Neuron (in vitro differentiated cells): ENCODE measurements at regions not wholly inside any gene's neighbourhood (a gene's known extent, or its start where the extent isn't known, plus 50 kb on each side); places are given as distances from the start of the nearest gene placed in this dataset.

Experiments used
- H2AFZ ChIP-seq: one replicate; pipeline ENCODE4 v1.6.1; 2013; ENCODE audit warnings: low read depth, mild to moderate bottlenecking, inconsistent platforms, low read length, moderate library complexity
- H3K27me3 ChIP-seq: one replicate; pipeline ENCODE4 v1.6.1; 2013; ENCODE audit warnings: low read length; ENCODE audit not compliant: insufficient read depth
- H3K36me3 ChIP-seq: one replicate; pipeline ENCODE4 v1.6.1; 2013; ENCODE audit warnings: low read length; ENCODE audit not compliant: insufficient read depth
- H3K4me1 ChIP-seq: one replicate; pipeline ENCODE4 v1.6.1; 2013; ENCODE audit warnings: low read length; ENCODE audit not compliant: insufficient read depth
- H3K4me3 ChIP-seq: 2 replicates; pipeline ENCODE4 v1.5.1; 2013; ENCODE audit warnings: mild to moderate bottlenecking, low read length, moderate library complexity
- H3K9me3 ChIP-seq: one replicate; pipeline ENCODE4 v1.6.1; 2013; ENCODE audit warnings: low read length

GRCh38 chr11:92633820-92634219 lies 335.6 kb upstream of the MTNR1B start:
- no peak overlapping the region for H3K4me3 ChIP-seq
- peaks cover 32% of the 10 kb centered on the region for H3K4me1 ChIP-seq
- H3K9me3 ChIP-seq: no peaks in the 10 kb centered on the region
- H3K36me3 ChIP-seq: peaks cover 3% of the 10 kb centered on the region
- no peak overlapping the region for H2AFZ ChIP-seq
- H3K27me3 ChIP-seq: no peaks in the 10 kb centered on the region

- Histone ChIP-seq H3K4me1 (peaks cover 16% of the 10 kb centered on the region), H3K36me3 (peaks cover 3% of the 10 kb centered on the region), H3K27me3 (no peaks in the 10 kb centered on the region), H3K4me3 (no peak overlapping the region), H3K9me3 (no peaks in the 10 kb centered on the region), H2AFZ (no peak overlapping the region)
Measured at GRCh38 chr11:92636543-92637188, 332.8 kb upstream of the MTNR1B start.

- no peak overlapping the region for H2AFZ ChIP-seq
- H3K27me3 ChIP-seq: no peaks in the 10 kb centered on the region
- no peaks in the 10 kb centered on the region for H3K9me3 ChIP-seq
- H3K4me3 ChIP-seq: no peak overlapping the region
- no peaks in the 10 kb centered on the region for H3K36me3 ChIP-seq
- peaks cover 11% of the 10 kb centered on the region for H3K4me1 ChIP-seq
Measured at GRCh38 chr11:92638678-92639077, 330.8 kb upstream of the MTNR1B start.

GRCh38 chr11:92642177-92642931 lies 327.1 kb upstream of the MTNR1B start:
- Histone ChIP-seq H3K4me3 (no peak overlapping the region), H2AFZ (no peak overlapping the region), H3K27me3 (no peaks in the 10 kb centered on the region), H3K36me3 (no peaks in the 10 kb centered on the region), H3K9me3 (no peaks in the 10 kb centered on the region), H3K4me1 (peaks cover 3% of the 10 kb centered on the region)

GRCh38 chr11:92643827-92644226 lies 325.6 kb upstream of the MTNR1B start:
- Histone ChIP-seq H3K4me3 (no peak overlapping the region), H2AFZ (no peak overlapping the region), H3K9me3 (no peaks in the 10 kb centered on the region), H3K36me3 (peaks cover 2% of the 10 kb centered on the region), H3K27me3 (no peaks in the 10 kb centered on the region), H3K4me1 (peaks cover 3% of the 10 kb centered on the region)

- H3K27me3 ChIP-seq: no peaks in the 10 kb centered on the region
- peaks cover 3% of the 10 kb centered on the region for H3K4me1 ChIP-seq
- H2AFZ ChIP-seq: no peak overlapping the region
- no peak overlapping the region for H3K4me3 ChIP-seq
- peaks cover 2% of the 10 kb centered on the region for H3K36me3 ChIP-seq
- H3K9me3 ChIP-seq: no peaks in the 10 kb centered on the region
Measured at GRCh38 chr11:92644595-92645445, 324.6 kb upstream of the MTNR1B start.

- no peaks in the 10 kb centered on the region for H3K27me3 ChIP-seq
- H2AFZ ChIP-seq: no peak overlapping the region
- no peaks in the 10 kb centered on the region for H3K4me1 ChIP-seq
- H3K4me3 ChIP-seq: no peak overlapping the region
- peaks cover 2% of the 10 kb centered on the region for H3K36me3 ChIP-seq
- no peaks in the 10 kb centered on the region for H3K9me3 ChIP-seq
Measured at GRCh38 chr11:92651159-92651558, 318.3 kb upstream of the MTNR1B start.

GRCh38 chr11:92653454-92653853 lies 316.0 kb upstream of the MTNR1B start:
- Histone ChIP-seq H3K36me3 (peaks cover 2% of the 10 kb centered on the region), H2AFZ (no peak overlapping the region), H3K4me3 (no peak overlapping the region), H3K9me3 (no peaks in the 10 kb centered on the region), H3K27me3 (no peaks in the 10 kb centered on the region), H3K4me1 (no peaks in the 10 kb centered on the region)

GRCh38 chr11:92656783-92657182 lies 312.7 kb upstream of the MTNR1B start:
- no peak overlapping the region for H2AFZ ChIP-seq

GRCh38 chr11:92657226-92657625 lies 312.2 kb upstream of the MTNR1B start:
- no peaks in the 10 kb centered on the region for H3K27me3 ChIP-seq
- H3K4me1 ChIP-seq: peaks cover 2% of the 10 kb centered on the region
- no peak overlapping the region for H3K4me3 ChIP-seq
- no peaks in the 10 kb centered on the region for H3K36me3 ChIP-seq
- no peaks in the 10 kb centered on the region for H3K9me3 ChIP-seq
- H2AFZ ChIP-seq: no peak overlapping the region

More at GRCh38 chr11:92656783-92657182, 312.7 kb upstream of the MTNR1B start:
- Histone ChIP-seq H3K4me1 (no peaks in the 10 kb centered on the region), H3K9me3 (no peaks in the 10 kb centered on the region), H3K27me3 (no peaks in the 10 kb centered on the region), H3K36me3 (no peaks in the 10 kb centered on the region), H3K4me3 (no peak overlapping the region)

- no peak overlapping the region for H3K4me3 ChIP-seq
- no peaks in the 10 kb centered on the region for H3K27me3 ChIP-seq
- no peaks in the 10 kb centered on the region for H3K36me3 ChIP-seq
- H3K9me3 ChIP-seq: no peaks in the 10 kb centered on the region
- H3K4me1 ChIP-seq: peaks cover 6% of the 10 kb centered on the region
- no peak overlapping the region for H2AFZ ChIP-seq
Measured at GRCh38 chr11:92658733-92659132, 310.7 kb upstream of the MTNR1B start.

GRCh38 chr11:92659793-92660192 lies 309.7 kb upstream of the MTNR1B start:
- Histone ChIP-seq H3K4me1 (peaks cover 6% of the 10 kb centered on the region), H3K4me3 (no peak overlapping the region), H3K9me3 (no peaks in the 10 kb centered on the region), H3K36me3 (no peaks in the 10 kb centered on the region), H3K27me3 (no peaks in the 10 kb centered on the region), H2AFZ (no peak overlapping the region)
